Hepatocyte (in vitro differentiated cells): ENCODE measurements at regions not wholly inside any gene's neighbourhood (a gene's known extent, or its start where the extent isn't known, plus 50 kb on each side); places are given as distances from the start of the nearest gene placed in this dataset.

Experiments used
- DNase-seq: peaks from one replicate; pipeline ENCODE4 v3.0.0-alpha.2; 2016; ENCODE audit warnings: low spot score
- H2AFZ ChIP-seq: fragments of 200-600 bp; sonication (generic); 2 replicates; pipeline ENCODE4 v1.6.0; 2016; ENCODE audit warnings: antibody characterized with exemption, mild to moderate bottlenecking
- H3K27ac ChIP-seq: fragments of 200-600 bp; sonication (generic); 2 replicates; pipeline ENCODE4 v1.5.1; 2016; ENCODE audit warnings: mild to moderate bottlenecking
- H3K27me3 ChIP-seq: fragments of 200-600 bp; sonication (generic); 2 replicates; pipeline ENCODE4 v1.6.1; 2016
- H3K36me3 ChIP-seq: fragments of 200-600 bp; sonication (generic); replicated peaks from 2 replicates; pipeline ENCODE4 v1.5.1; 2016; ENCODE audit warnings: low read depth; ENCODE audit not compliant: insufficient read depth
- H3K4me1 ChIP-seq: fragments of 200-600 bp; sonication (generic); 2 replicates; pipeline ENCODE4 v1.5.1; 2016; ENCODE audit warnings: mild to moderate bottlenecking, moderate library complexity; ENCODE audit not compliant: insufficient read depth
- H3K4me2 ChIP-seq: fragments of 200-600 bp; sonication (generic); 2 replicates; pipeline ENCODE4 v1.6.0; 2016
- H3K4me3 ChIP-seq: fragments of 200-600 bp; sonication (generic); 2 replicates; pipeline ENCODE4 v1.5.1; 2016; ENCODE audit warnings: mild to moderate bottlenecking
- H3K79me2 ChIP-seq: fragments of 200-600 bp; sonication (generic); 2 replicates; pipeline ENCODE4 v1.6.0; 2017; ENCODE audit warnings: mild to moderate bottlenecking
- H3K9me2 ChIP-seq: fragments of 200-600 bp; sonication (generic); replicated peaks from 2 replicates; pipeline ENCODE4 v1.6.0; 2017; ENCODE audit warnings: mild to moderate bottlenecking; ENCODE audit not compliant: insufficient read depth
- H3K9me3 ChIP-seq: fragments of 200-600 bp; sonication (generic); 2 replicates; pipeline ENCODE4 v1.5.1; 2016; ENCODE audit warnings: low read depth, mild to moderate bottlenecking
- H4K20me1 ChIP-seq: fragments of 200-600 bp; sonication (generic); 2 replicates; pipeline ENCODE4 v1.6.0; 2016; ENCODE audit warnings: mild to moderate bottlenecking; ENCODE audit not compliant: insufficient read depth, poor library complexity, severe bottlenecking
- EZH2 ChIP-seq: fragments of 200-600 bp; sonication (generic); IDR thresholded peaks from 2 replicates; pipeline ENCODE4 v1.6.1; 2016; ENCODE audit warnings: antibody characterized with exemption, mild to moderate bottlenecking, borderline replicate concordance
- EZH2phosphoT487 ChIP-seq: fragments of 200-600 bp; sonication (generic); IDR thresholded peaks from one replicate; pipeline ENCODE4 v1.6.1; 2018; ENCODE audit warnings: antibody characterized with exemption, mild to moderate bottlenecking, low read depth, moderate library complexity; ENCODE audit not compliant: unreplicated experiment, severe bottlenecking
- WGBS: methylation state at CpG from one replicate; pipeline ENCODE4 v1.1.6; 2016; ENCODE audit warnings: low lambda C conversion rate; ENCODE audit errors: missing lambda C conversion rate; 5-methylcytosine and 5-hydroxymethylcytosine counted together
- TF ChIP-seq, protein P1 (sequence below): fragments of 200-600 bp; sonication (generic); IDR thresholded peaks from 2 replicates; pipeline ENCODE4 v1.5.1; 2016; ENCODE audit warnings: antibody characterized with exemption, mild to moderate bottlenecking; ENCODE audit not compliant: poor library complexity

GRCh38 chr15:35937380-35937779, 391.4 kb upstream of the DPH6 start:
- Histone ChIP-seq H3K79me2 (no peaks in the 10 kb centered on the region), H3K4me1 (peaks cover 3% of the 10 kb centered on the region), H3K9me2 (no peaks in the 10 kb centered on the region), H3K4me3 (no peak overlapping the region), H3K27ac (no peak overlapping the region), H3K27me3 (no peaks in the 10 kb centered on the region), H3K4me2 (no peak overlapping the region), H3K36me3 (no peaks in the 10 kb centered on the region), H2AFZ (no peak overlapping the region), H3K9me3 (no peaks in the 10 kb centered on the region), H4K20me1 (no peaks in the 10 kb centered on the region)
- TF ChIP-seq EZH2phosphoT487 (no peak), EZH2 (no peak)
- TF ChIP-seq, protein P1, sequence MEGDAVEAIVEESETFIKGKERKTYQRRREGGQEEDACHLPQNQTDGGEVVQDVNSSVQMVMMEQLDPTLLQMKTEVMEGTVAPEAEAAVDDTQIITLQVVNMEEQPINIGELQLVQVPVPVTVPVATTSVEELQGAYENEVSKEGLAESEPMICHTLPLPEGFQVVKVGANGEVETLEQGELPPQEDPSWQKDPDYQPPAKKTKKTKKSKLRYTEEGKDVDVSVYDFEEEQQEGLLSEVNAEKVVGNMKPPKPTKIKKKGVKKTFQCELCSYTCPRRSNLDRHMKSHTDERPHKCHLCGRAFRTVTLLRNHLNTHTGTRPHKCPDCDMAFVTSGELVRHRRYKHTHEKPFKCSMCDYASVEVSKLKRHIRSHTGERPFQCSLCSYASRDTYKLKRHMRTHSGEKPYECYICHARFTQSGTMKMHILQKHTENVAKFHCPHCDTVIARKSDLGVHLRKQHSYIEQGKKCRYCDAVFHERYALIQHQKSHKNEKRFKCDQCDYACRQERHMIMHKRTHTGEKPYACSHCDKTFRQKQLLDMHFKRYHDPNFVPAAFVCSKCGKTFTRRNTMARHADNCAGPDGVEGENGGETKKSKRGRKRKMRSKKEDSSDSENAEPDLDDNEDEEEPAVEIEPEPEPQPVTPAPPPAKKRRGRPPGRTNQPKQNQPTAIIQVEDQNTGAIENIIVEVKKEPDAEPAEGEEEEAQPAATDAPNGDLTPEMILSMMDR = no peak
- 75% methylated on average over 1 of the region's 1 CpG for WGBS
- no peak for DNase-seq

GRCh38 chr15:35944945-35945585, 399.1 kb upstream of the DPH6 start:
- Histone ChIP-seq H3K9me3 (no peaks in the 10 kb centered on the region), H3K4me1 (no peaks in the 10 kb centered on the region), H3K9me2 (no peaks in the 10 kb centered on the region), H3K27me3 (no peaks in the 10 kb centered on the region), H3K27ac (no peak overlapping the region), H3K4me3 (no peak overlapping the region), H4K20me1 (no peaks in the 10 kb centered on the region), H3K36me3 (no peaks in the 10 kb centered on the region), H3K4me2 (no peak overlapping the region), H3K79me2 (no peaks in the 10 kb centered on the region), H2AFZ (no peak overlapping the region)
- no peak for DNase-seq
- 72% methylated on average over 8 of the region's 8 CpGs for WGBS
- no peak for TF ChIP-seq EZH2
- TF ChIP-seq EZH2phosphoT487 = no peak
- TF ChIP-seq, protein P1 = no peak

DNA sequence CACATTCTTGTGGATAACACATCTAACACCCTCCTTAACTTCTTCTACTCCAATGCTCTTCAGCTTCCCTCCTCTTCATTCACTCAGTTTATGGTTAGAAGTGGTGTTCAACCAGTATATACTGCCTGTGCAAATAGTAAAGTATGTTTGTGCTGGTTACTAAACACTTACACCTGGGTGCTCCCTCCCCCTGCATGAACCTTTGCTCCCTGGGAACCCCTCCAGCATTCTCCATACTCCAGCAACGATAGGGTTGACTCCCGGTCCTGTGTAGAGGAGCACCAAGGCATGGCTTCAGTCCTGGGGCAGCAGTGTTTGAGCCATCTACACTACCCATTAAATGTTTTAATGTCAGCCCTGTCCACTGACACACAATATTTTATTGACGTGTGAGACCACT, 407.5 kb upstream of the DPH6 start:
- H3K79me2 ChIP-seq = no peaks in the 10 kb centered on the region
- no peaks in the 10 kb centered on the region for H3K36me3 ChIP-seq
- DNase-seq = no peak
- H3K4me2 ChIP-seq = no peak overlapping the region
- H3K4me3 ChIP-seq = no peak overlapping the region
- 80% methylated on average over 3 of the region's 3 CpGs for WGBS
- TF ChIP-seq, protein P1 = no peak
- H3K9me2 ChIP-seq = no peaks in the 10 kb centered on the region
- no peaks in the 10 kb centered on the region for H3K27me3 ChIP-seq
- H3K9me3 ChIP-seq = no peaks in the 10 kb centered on the region
- no peaks in the 10 kb centered on the region for H4K20me1 ChIP-seq
- H3K27ac ChIP-seq = no peak overlapping the region
- H2AFZ ChIP-seq = no peak overlapping the region
- H3K4me1 ChIP-seq = no peaks in the 10 kb centered on the region

GRCh38 chr15:35956056-35956455, 410.1 kb upstream of the DPH6 start:
- Histone ChIP-seq H3K27ac (no peak overlapping the region), H3K4me3 (no peak overlapping the region), H3K9me3 (no peaks in the 10 kb centered on the region), H3K4me1 (no peaks in the 10 kb centered on the region), H3K36me3 (no peaks in the 10 kb centered on the region), H3K27me3 (no peaks in the 10 kb centered on the region), H3K79me2 (no peaks in the 10 kb centered on the region), H4K20me1 (no peaks in the 10 kb centered on the region), H3K4me2 (no peak overlapping the region), H2AFZ (no peak overlapping the region), H3K9me2 (no peaks in the 10 kb centered on the region)
- TF ChIP-seq, protein P1 = no peak
- TF ChIP-seq EZH2 (no peak), EZH2phosphoT487 (no peak)
- DNase-seq = no peak
- 35% methylated on average over 3 of the region's 3 CpGs for WGBS
